ENCODE measurements at regions not wholly inside any gene's neighbourhood (a gene's known extent, or its start where the extent isn't known, plus 50 kb on each side); places are given as distances from the start of the nearest gene placed in this dataset.
A peak's percentile ranks its signal among the peaks of the same experiment; 100 is the strongest.

GRCh38 chr16:49128740-49129139, 152.9 kb downstream of the CBLN1 start:
- no peak for TF ChIP-seq POLR2AphosphoS5 (IDR thresholded peaks at IDR 0.05)
- no peak for TF ChIP-seq EP300 (IDR thresholded peaks at IDR 0.05)
- no peak for TF ChIP-seq POLR2A (IDR thresholded peaks at IDR 0.05)
- no peak for TF ChIP-seq CTCF (IDR thresholded peaks at IDR 0.05)
- Histone ChIP-seq H3K4me3 (no peak overlapping the region), H3K9me3 (no peaks in the 10 kb centered on the region), H3K4me1 (no peaks in the 10 kb centered on the region), H3K36me3 (no peaks in the 10 kb centered on the region), H3K27ac (no peak overlapping the region), H3K27me3 (no peaks in the 10 kb centered on the region)
- 37 to 55% (median 42%) methylated on average over 2 of the region's 2 CpGs for WGBS, 5 donors
- intact Hi-C loops (cut with DNase I; ENCODE audit: low total_unique reads): no loop called here
- DNase-seq: no peak

DNA sequence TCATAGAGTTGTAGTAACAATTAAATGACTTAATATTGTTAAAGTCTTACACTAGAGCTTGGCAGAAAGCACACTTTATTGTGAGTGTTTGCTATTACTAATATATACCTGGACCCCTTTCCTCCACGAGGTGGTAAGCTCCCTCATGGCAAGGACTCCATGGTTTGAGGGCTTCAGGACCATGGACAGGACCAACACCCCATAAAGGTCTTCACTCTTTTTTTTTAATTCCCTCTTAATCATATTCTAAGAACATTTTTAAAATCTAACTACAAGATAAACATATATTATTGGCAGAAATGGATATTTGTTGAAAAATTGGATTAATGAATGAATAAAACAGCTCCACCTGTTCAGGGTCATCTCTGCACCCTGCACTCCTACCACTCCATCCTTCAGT, 154.5 kb downstream of the CBLN1 start:
- intact Hi-C loops (cut with DNase I; ENCODE audit: low total_unique reads): no loop called here
- DNase-seq: peak in 1 of 2 donors; percentile 8
- no peak for TF ChIP-seq POLR2A (IDR thresholded peaks at IDR 0.05)
- TF ChIP-seq CTCF (IDR thresholded peaks at IDR 0.05): no peak
- no peak for TF ChIP-seq POLR2AphosphoS5 (IDR thresholded peaks at IDR 0.05)
- no peak for TF ChIP-seq EP300 (IDR thresholded peaks at IDR 0.05)
- Histone ChIP-seq H3K27me3 (no peaks in the 10 kb centered on the region), H3K9me3 (no peaks in the 10 kb centered on the region), H3K27ac (no peak overlapping the region), H3K4me1 (no peaks in the 10 kb centered on the region), H3K4me3 (no peak overlapping the region), H3K36me3 (no peaks in the 10 kb centered on the region)
- WGBS, 5 donors: 19 to 33% (median 26%) methylated on average over 1 of the region's 1 CpG

GRCh38 chr16:49121636-49122035, 160.0 kb downstream of the CBLN1 start:
- intact Hi-C loops (cut with DNase I; ENCODE audit: low total_unique reads): no loop called here

GRCh38 chr16:49120631-49121030, 161.0 kb downstream of the CBLN1 start:
- no peaks in the 10 kb centered on the region for H3K4me1 ChIP-seq
- no peaks in the 10 kb centered on the region for H3K27me3 ChIP-seq
- DNase-seq: no peak
- no peak overlapping the region for H3K4me3 ChIP-seq
- H3K9me3 ChIP-seq: no peaks in the 10 kb centered on the region
- WGBS, 5 donors: 73 to 84% (median 76%) methylated on average over 6 of the region's 6 CpGs
- no peaks in the 10 kb centered on the region for H3K36me3 ChIP-seq
- intact Hi-C loops (cut with DNase I; ENCODE audit: low total_unique reads): no loop called here
- H3K27ac ChIP-seq: no peak overlapping the region
- TF ChIP-seq POLR2A (IDR thresholded peaks at IDR 0.05) (no peak), CTCF (IDR thresholded peaks at IDR 0.05) (no peak), EP300 (IDR thresholded peaks at IDR 0.05) (no peak), POLR2AphosphoS5 (IDR thresholded peaks at IDR 0.05) (no peak)

More at GRCh38 chr16:49121636-49122035, 160.0 kb downstream of the CBLN1 start:
- Histone ChIP-seq H3K27me3 (no peaks in the 10 kb centered on the region), H3K27ac (no peak overlapping the region), H3K4me1 (no peaks in the 10 kb centered on the region), H3K4me3 (no peak overlapping the region), H3K36me3 (no peaks in the 10 kb centered on the region), H3K9me3 (no peaks in the 10 kb centered on the region)
- no peak for DNase-seq
- TF ChIP-seq CTCF (IDR thresholded peaks at IDR 0.05): no peak
- TF ChIP-seq EP300 (IDR thresholded peaks at IDR 0.05): no peak
- TF ChIP-seq POLR2AphosphoS5 (IDR thresholded peaks at IDR 0.05): no peak
- TF ChIP-seq POLR2A (IDR thresholded peaks at IDR 0.05): no peak
- 77 to 82% (median 81%) methylated on average over 5 of the region's 5 CpGs for WGBS, 5 donors
